ENCODE measurements at regions not wholly inside any gene's neighbourhood (a gene's known extent, or its start where the extent isn't known, plus 50 kb on each side); places are given as distances from the start of the nearest gene placed in this dataset.

DNA sequence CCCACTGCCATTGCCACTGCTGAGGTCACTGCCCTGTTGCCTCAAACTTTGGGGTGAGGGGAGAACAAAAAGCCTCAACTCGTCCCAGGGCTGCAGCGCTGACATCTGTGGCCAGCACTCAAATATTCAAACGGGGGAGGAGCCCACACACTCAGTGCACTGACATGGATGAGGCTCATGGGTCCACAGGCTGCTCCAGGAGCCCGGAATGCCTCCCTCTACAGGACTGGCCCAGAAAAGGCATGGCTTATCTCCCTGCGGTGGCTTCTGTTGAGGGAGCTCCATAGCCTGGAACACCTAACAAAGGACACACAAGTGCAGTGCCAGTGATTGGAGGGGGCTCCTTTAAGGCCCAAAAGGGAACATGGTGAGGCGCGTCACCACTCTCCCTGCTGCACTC, 341.1 kb upstream of the LUZP2 start:
- intact Hi-C loops (cut with DNase I): no loop called here
- peaks cover 0 to 8% (median 0%) of the 10 kb centered on the region in 12 donors for H3K9me3 ChIP-seq
- no peaks in the 10 kb centered on the region for H3K4me1 ChIP-seq
- TF ChIP-seq, protein P1, sequence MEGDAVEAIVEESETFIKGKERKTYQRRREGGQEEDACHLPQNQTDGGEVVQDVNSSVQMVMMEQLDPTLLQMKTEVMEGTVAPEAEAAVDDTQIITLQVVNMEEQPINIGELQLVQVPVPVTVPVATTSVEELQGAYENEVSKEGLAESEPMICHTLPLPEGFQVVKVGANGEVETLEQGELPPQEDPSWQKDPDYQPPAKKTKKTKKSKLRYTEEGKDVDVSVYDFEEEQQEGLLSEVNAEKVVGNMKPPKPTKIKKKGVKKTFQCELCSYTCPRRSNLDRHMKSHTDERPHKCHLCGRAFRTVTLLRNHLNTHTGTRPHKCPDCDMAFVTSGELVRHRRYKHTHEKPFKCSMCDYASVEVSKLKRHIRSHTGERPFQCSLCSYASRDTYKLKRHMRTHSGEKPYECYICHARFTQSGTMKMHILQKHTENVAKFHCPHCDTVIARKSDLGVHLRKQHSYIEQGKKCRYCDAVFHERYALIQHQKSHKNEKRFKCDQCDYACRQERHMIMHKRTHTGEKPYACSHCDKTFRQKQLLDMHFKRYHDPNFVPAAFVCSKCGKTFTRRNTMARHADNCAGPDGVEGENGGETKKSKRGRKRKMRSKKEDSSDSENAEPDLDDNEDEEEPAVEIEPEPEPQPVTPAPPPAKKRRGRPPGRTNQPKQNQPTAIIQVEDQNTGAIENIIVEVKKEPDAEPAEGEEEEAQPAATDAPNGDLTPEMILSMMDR (IDR thresholded peaks at IDR 0.05): no peak
- no peak for TF ChIP-seq POLR2A (IDR thresholded peaks at IDR 0.05)
- H3K36me3 ChIP-seq: no peaks in the 10 kb centered on the region
- no peaks in the 10 kb centered on the region for H3K27me3 ChIP-seq
- 59 to 81% (median 80%) methylated on average over 4 to 7 of the region's 7 CpGs for WGBS, 4 donors
- H3K27ac ChIP-seq: no peak overlapping the region
- DNase-seq (no peak), ATAC-seq (no peak)
- no peak overlapping the region for H3K4me3 ChIP-seq

DNA sequence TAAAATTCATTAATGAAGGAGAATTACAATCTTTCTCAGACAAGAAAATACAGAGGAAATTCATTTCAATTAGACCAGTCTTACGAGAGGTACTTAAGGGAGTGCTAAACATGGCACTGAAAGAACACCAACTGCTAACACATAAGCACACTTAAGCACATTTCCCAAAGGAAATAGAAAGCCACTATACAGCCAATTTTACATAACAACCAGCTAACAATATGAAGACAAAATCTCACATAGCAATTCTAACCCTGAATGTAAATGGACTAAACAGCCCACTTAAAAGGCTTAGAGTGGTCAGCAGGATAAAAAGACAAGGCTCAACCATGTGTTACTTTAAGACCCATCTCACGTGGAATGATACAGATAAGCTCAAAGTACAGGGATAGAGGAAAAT, 339.5 kb upstream of the LUZP2 start:
- no peaks in the 10 kb centered on the region for H3K27me3 ChIP-seq
- no peaks in the 10 kb centered on the region for H3K4me1 ChIP-seq
- H3K27ac ChIP-seq: no peak overlapping the region
- no peak overlapping the region for H3K4me3 ChIP-seq
- TF ChIP-seq, protein P1 (IDR thresholded peaks at IDR 0.05): no peak
- no peak for TF ChIP-seq POLR2A (IDR thresholded peaks at IDR 0.05)
- H3K9me3 ChIP-seq: peaks cover 0 to 8% (median 0%) of the 10 kb centered on the region in 12 donors
- no peak for DNase-seq
- ATAC-seq: no peak
- 39 to 64% (median 50%) methylated on average over 2 of the region's 2 CpGs for WGBS, 4 donors
- H3K36me3 ChIP-seq: no peaks in the 10 kb centered on the region
- intact Hi-C loops (cut with DNase I): no loop called here

DNA sequence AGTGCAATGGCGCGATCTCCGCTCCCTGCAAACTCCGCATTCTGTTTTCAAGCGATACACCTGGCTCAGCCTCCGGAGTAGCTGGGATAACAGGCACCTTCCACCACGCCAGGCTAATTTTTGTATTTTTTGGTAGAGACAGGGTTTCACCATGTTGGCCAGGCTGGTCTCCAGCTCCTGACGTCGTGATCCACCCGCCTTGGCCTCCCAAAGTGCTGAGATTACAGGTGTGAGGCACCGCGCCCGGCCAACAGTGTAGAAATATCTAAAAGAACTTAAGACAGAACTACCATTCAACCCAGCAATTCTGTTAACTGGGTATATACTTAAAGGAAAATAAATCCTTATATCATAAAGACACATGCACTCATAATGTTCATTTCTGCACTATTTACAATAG, 335.3 kb upstream of the LUZP2 start:
- TF ChIP-seq, protein P1 (IDR thresholded peaks at IDR 0.05): no peak
- no peak for TF ChIP-seq POLR2A (IDR thresholded peaks at IDR 0.05)
- H3K9me3 ChIP-seq: peaks cover 0 to 8% (median 0%) of the 10 kb centered on the region in 12 donors
- H3K27me3 ChIP-seq: no peaks in the 10 kb centered on the region
- no peak overlapping the region for H3K27ac ChIP-seq
- no peaks in the 10 kb centered on the region for H3K4me1 ChIP-seq
- intact Hi-C loops (cut with DNase I): no loop called here
- no peak for ATAC-seq
- DNase-seq: no peak
- WGBS, 4 donors: 89 to 95% (median 93%) methylated on average over 13 of the region's 13 CpGs
- H3K36me3 ChIP-seq: no peaks in the 10 kb centered on the region
- H3K4me3 ChIP-seq: no peak overlapping the region

DNA sequence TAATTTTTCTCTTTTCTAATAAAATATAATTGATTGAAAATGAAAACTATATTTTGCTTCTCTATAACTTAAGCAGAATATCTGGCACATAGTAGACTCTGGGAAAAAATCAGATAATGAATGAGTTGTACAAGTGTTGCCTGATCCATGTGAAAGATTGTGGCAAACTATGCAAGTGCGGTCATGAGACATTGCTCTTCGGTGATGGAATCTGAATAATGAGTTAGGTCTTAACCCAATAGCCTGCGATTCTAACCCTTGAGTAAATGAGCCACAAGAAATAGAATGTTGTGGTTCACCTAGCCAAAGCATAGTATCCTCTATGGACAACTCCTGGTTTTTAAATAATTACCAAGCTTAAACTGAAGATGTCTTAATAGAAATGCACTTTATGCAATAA, 333.7 kb upstream of the LUZP2 start:
- Histone ChIP-seq H3K4me3 (no peak overlapping the region), H3K27ac (no peak overlapping the region), H3K9me3 (peaks cover 0 to 4% (median 0%) of the 10 kb centered on the region in 12 donors), H3K36me3 (no peaks in the 10 kb centered on the region), H3K4me1 (no peaks in the 10 kb centered on the region), H3K27me3 (no peaks in the 10 kb centered on the region)
- ATAC-seq (no peak), DNase-seq (no peak)
- intact Hi-C loops (cut with DNase I): no loop called here
- 86 to 94% (median 86%) methylated on average over 3 of the region's 3 CpGs for WGBS, 4 donors
- TF ChIP-seq, protein P1 (IDR thresholded peaks at IDR 0.05): no peak
- no peak for TF ChIP-seq POLR2A (IDR thresholded peaks at IDR 0.05)
